IMR-90 (cell line): ENCODE measurements at regions not wholly inside any gene's neighbourhood (a gene's known extent, or its start where the extent isn't known, plus 50 kb on each side); places are given as distances from the start of the nearest gene placed in this dataset.

ENCODE experiments used
- ATAC-seq: fragments of 200-7000 bp; cut with Tn5 transposase; 2 replicates; pipeline ENCODE4 v1.9.1; 2020; ENCODE audit warnings: low read depth, mild to moderate bottlenecking, moderate library complexity
- BruUV-seq: library from RNA; stranded (reverse); fragments of 400-500 nt; replicated peaks from 2 replicates; lab custom pipeline; 2021; lab: Mats Ljungman, UMichigan
- CTCF ChIA-PET: fragments of 300-600 bp; formaldehyde crosslinking; extraction: SDS; loops from one replicate; lab custom pipeline; 2021; ENCODE audit warnings: antibody characterized with exemption; lab: Yijun Ruan, JAX
- POLR2A ChIA-PET: fragments of 300-600 bp; sonication (Branson Sonifier 250); formaldehyde crosslinking; loops from one replicate; lab custom pipeline; 2022; ENCODE audit warnings: antibody characterized with exemption; ENCODE audit not compliant: unreplicated experiment; lab: Charles Lee
- DNase-seq: peaks from one replicate; pipeline ENCODE4 v3.0.0; 2013
- H2AFZ ChIP-seq: replicated peaks from 2 replicates; pipeline ENCODE3; 2013; ENCODE audit warnings: low read length, mild to moderate bottlenecking; ENCODE audit not compliant: poor library complexity
- H2AK5ac ChIP-seq: 2 replicates; pipeline ENCODE4 v1.6.1; 2013; ENCODE audit warnings: low read depth, low read length, inconsistent platforms
- H2AK9ac ChIP-seq: replicated peaks from 2 replicates; pipeline ENCODE3; 2013; ENCODE audit warnings: mild to moderate bottlenecking, low read depth, low read length, moderate library complexity; ENCODE audit not compliant: poor library complexity
- H2BK120ac ChIP-seq: 2 replicates; pipeline ENCODE4 v1.6.1; 2013; ENCODE audit warnings: low read depth, low read length, inconsistent platforms
- H2BK15ac ChIP-seq: 3 replicates; pipeline ENCODE4 v1.6.1; 2013; ENCODE audit warnings: low read depth, low read length, inconsistent platforms
- H2BK20ac ChIP-seq: 2 replicates; pipeline ENCODE4 v1.6.1; 2013; ENCODE audit warnings: low read depth, mild to moderate bottlenecking, inconsistent platforms, low read length, moderate library complexity
- H2BK5ac ChIP-seq: 2 replicates; pipeline ENCODE4 v1.6.1; 2013; ENCODE audit warnings: mild to moderate bottlenecking, low read depth, low read length, inconsistent platforms; ENCODE audit not compliant: poor library complexity, severe bottlenecking
- H3K14ac ChIP-seq: replicated peaks from 2 replicates; pipeline ENCODE4 v1.6.1; 2013; ENCODE audit warnings: low read depth, low read length, inconsistent platforms
- H3K18ac ChIP-seq: 2 replicates; pipeline ENCODE4 v1.6.1; 2013; ENCODE audit warnings: low read depth, low read length, control low read depth
- H3K23ac ChIP-seq: 2 replicates; pipeline ENCODE4 v1.6.1; 2013; ENCODE audit warnings: low read depth, low read length, inconsistent platforms
- H3K27ac ChIP-seq: 2 replicates; pipeline ENCODE4 v1.5.1; 2013; ENCODE audit warnings: mild to moderate bottlenecking, control low read depth, low read length; ENCODE audit not compliant: insufficient read depth
- H3K27me3 ChIP-seq: 2 replicates; pipeline ENCODE4 v1.6.1; 2013; ENCODE audit warnings: low read length; ENCODE audit not compliant: control insufficient read depth, insufficient read depth
- H3K36me3 ChIP-seq: 2 replicates; pipeline ENCODE4 v1.6.1; 2013; ENCODE audit warnings: low read length, mixed read lengths; ENCODE audit not compliant: control insufficient read depth, insufficient read depth
- H3K4ac ChIP-seq: 2 replicates; pipeline ENCODE4 v1.6.1; 2013; ENCODE audit warnings: low read depth, low read length, inconsistent platforms
- H3K4me1 ChIP-seq: 2 replicates; pipeline ENCODE4 v1.6.1; 2013; ENCODE audit warnings: low read length, mixed read lengths; ENCODE audit not compliant: control insufficient read depth, insufficient read depth
- H3K4me2 ChIP-seq: 2 replicates; pipeline ENCODE4 v1.6.1; 2013; ENCODE audit warnings: low read depth, mild to moderate bottlenecking, control low read depth, low read length, moderate library complexity
- H3K4me3 ChIP-seq: 2 replicates; pipeline ENCODE4 v1.5.1; 2013; ENCODE audit warnings: low read depth, mild to moderate bottlenecking, control low read depth, low read length, moderate library complexity; ENCODE audit not compliant: insufficient read depth
- H3K56ac ChIP-seq: 2 replicates; pipeline ENCODE4 v1.6.1; 2013; ENCODE audit warnings: low read length, inconsistent platforms; ENCODE audit not compliant: insufficient read depth; ENCODE audit errors: extremely low read depth
- H3K79me1 ChIP-seq, 2 experiments: 2 replicates each; pipeline ENCODE4 v1.6.1; 2013; ENCODE audit warnings: low read length in 2 of 2, inconsistent platforms in 1 of 2, low read depth in 1 of 2
- H3K9ac ChIP-seq: 2 replicates; pipeline ENCODE4 v1.6.1; 2013; ENCODE audit warnings: low read depth, low read length, control low read depth
- H3K9me1 ChIP-seq: 2 replicates; pipeline ENCODE4 v1.6.1; 2013; ENCODE audit warnings: low read length, inconsistent platforms; ENCODE audit not compliant: insufficient read depth
- H3K9me3 ChIP-seq: 2 replicates; pipeline ENCODE4 v1.6.1; 2013; ENCODE audit warnings: low read length; ENCODE audit not compliant: control insufficient read depth, insufficient read depth
- H4K20me1 ChIP-seq: 2 replicates; pipeline ENCODE4 v1.6.1; 2013; ENCODE audit warnings: low read length, inconsistent platforms; ENCODE audit not compliant: insufficient read depth
- H4K5ac ChIP-seq: 2 replicates; pipeline ENCODE4 v1.6.1; 2013; ENCODE audit warnings: mild to moderate bottlenecking, low read depth, low read length, control low read depth
- H4K8ac ChIP-seq, 2 experiments: 2 replicates each; pipeline ENCODE4 v1.6.1; 2013; ENCODE audit warnings: low read depth in 2 of 2, low read length in 2 of 2, control low read depth in 1 of 2, inconsistent platforms in 1 of 2
- H4K91ac ChIP-seq: 2 replicates; pipeline ENCODE4 v1.6.1; 2013; ENCODE audit warnings: low read depth, low read length, inconsistent platforms; ENCODE audit not compliant: insufficient read depth
- CHD1 ChIP-seq: IDR thresholded peaks from 2 replicates; pipeline ENCODE4 v1.6.1; 2012; ENCODE audit warnings: low read depth, low read length, improper control_type of control experiment
- RCOR1 ChIP-seq: IDR thresholded peaks from 2 replicates; pipeline ENCODE4 v1.6.1; 2012; ENCODE audit warnings: mild to moderate bottlenecking, low read length, improper control_type of control experiment; ENCODE audit not compliant: insufficient replicate concordance
- WGBS, 2 experiments: methylation state at CpG; one replicate each; pipeline versions ENCODE4 v1.1.5 to v1.1.7; 2013; ENCODE audit warnings: missing lambda C conversion rate in 2 of 2; ENCODE audit not compliant: insufficient read length in 1 of 2; ENCODE audit errors: extremely low coverage in 2 of 2; 5-methylcytosine and 5-hydroxymethylcytosine counted together
- dilution Hi-C: fragments of 300-500 bp; cut with HindIII; formaldehyde crosslinking; loops from one replicate; pipeline ENCODE4 v1.14.3; 2018; ENCODE audit warnings: low sequenced_read_pairs; ENCODE audit not compliant: unreplicated experiment
- in situ Hi-C: fragments of 300-500 bp; cut with MboI; formaldehyde crosslinking; loops from 3 replicates; pipeline ENCODE4 v1.14.3; 2019; ENCODE audit warnings: low sequenced_read_pairs, inconsistent platforms, mixed read lengths
- intact Hi-C: fragments of 100-400 bp; cut with micrococcal nuclease; formaldehyde crosslinking; loops from 2 replicates; pipeline ENCODE4 v1.10.0; 2022

- H3K23ac ChIP-seq = no peak overlapping the region
- WGBS, 2 experiments = no CpG with 5 or more reads among the region's 1 CpG
- no peak overlapping the region for H3K14ac ChIP-seq
- H2AK5ac ChIP-seq = no peak overlapping the region
- H2AK9ac ChIP-seq = no peak overlapping the region
- ATAC-seq (no peak), DNase-seq (no peak)
- H2AFZ ChIP-seq = no peak overlapping the region
- no peak for TF ChIP-seq CHD1
- no peak for TF ChIP-seq RCOR1
- intact Hi-C loops (no loop called here), in situ Hi-C loops (no loop called here), dilution Hi-C loops (no loop called here)
- no peak overlapping the region for H3K18ac ChIP-seq
- H3K4ac ChIP-seq = no peak overlapping the region
- H3K4me1 ChIP-seq = no peaks in the 10 kb centered on the region
- ChIA-PET POLR2A (interaction anchor here (0.6 kb wide), 1 partner anchor 294 kb away, joined by 3 read pairs; no protein-coding TSS in a partner anchor), CTCF (no interaction called here)
- no peak overlapping the region for H3K9ac ChIP-seq
- H3K9me1 ChIP-seq = no peaks in the 10 kb centered on the region
- H3K27me3 ChIP-seq = peaks cover 31% of the 10 kb centered on the region
- H4K91ac ChIP-seq = no peak overlapping the region
- peaks cover 13% of the 10 kb centered on the region for H3K9me3 ChIP-seq
- no peak overlapping the region for H3K4me3 ChIP-seq
- H4K8ac ChIP-seq = no peak overlapping the region
- H3K79me1 ChIP-seq = no peaks in the 10 kb centered on the region
- no TSS peak for BruUV-seq
- no peak overlapping the region for H3K56ac ChIP-seq
- no peak overlapping the region for H2BK5ac ChIP-seq
- no peak overlapping the region for H2BK120ac ChIP-seq
- H2BK15ac ChIP-seq = no peak overlapping the region
- H2BK20ac ChIP-seq = no peak overlapping the region
- no peak overlapping the region for H3K4me2 ChIP-seq
- no peaks in the 10 kb centered on the region for H4K20me1 ChIP-seq
- no peak overlapping the region for H3K27ac ChIP-seq
- no peak overlapping the region for H4K5ac ChIP-seq
- H3K36me3 ChIP-seq = no peaks in the 10 kb centered on the region
Measured at GRCh38 chr21:38726482-38726881, 79.2 kb upstream of the ETS2 start.
